Activated T-cell treated with anti-CD3 and anti-CD28 coated beads for 48 hours (primary cell): ENCODE measurements at regions not wholly inside any gene's neighbourhood (a gene's known extent, or its start where the extent isn't known, plus 50 kb on each side); places are given as distances from the start of the nearest gene placed in this dataset.

Experiments used
- DNase-seq: peaks from one replicate; pipeline ENCODE4 v3.0.0-alpha.2; 2020; ENCODE audit warnings: low read depth

DNA sequence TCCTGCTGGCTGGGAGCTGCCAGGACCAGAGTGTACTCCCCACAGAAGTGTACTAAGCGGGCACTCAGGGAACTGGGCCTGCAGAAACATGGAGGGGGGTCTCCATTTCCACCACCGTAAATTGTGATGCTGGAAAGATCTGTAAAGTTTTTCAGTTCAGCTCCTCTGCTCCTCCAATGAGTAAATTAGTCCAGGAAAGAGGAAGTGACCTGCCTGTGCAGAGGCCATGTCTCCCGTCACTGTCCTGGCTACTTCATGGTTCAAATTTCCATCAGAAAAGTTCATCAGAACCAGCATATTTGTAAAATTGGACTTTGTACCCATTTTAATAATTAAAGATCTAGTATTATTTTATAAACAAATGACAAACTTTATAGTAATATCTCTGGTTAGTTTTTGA lies 226.7 kb upstream of the THBS1 start:
- DNase-seq: no peak

DNA sequence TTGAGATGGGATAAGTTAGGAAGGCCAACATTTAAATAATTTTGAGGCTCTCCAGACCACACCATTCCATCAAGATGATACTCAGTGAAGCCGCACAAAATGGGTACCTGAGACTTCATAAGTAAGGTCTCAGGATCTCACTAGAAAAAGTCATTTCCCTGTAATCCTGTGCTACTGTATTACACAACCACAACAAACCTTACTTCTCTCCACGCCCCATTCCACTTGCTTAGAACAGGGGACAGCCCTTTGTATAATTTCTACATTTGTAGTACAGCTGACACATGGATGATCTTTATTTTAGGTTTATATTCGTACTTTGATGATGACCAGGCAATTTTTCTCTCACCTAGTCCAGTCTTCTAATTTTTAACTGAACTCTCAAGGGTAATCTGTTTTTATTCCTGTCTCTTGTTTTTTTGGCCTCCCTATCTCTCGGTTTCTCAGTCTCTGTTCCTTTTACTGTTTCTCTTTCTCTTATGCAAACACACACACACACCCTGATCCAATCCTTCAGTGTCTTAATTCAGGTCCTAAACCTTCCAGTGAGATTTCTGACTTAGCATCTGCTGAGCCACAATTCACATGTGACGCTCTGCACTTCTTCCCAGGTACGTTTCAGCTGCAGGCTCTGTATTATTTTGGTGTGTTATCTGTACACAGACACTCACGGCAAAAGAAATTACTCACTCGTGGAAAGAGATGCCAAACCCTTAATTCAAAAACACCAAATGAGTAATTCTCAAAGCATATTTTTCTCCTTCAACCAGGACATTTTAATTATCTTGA lies 223.2 kb upstream of the THBS1 start:
- DNase-seq: no peak

DNA sequence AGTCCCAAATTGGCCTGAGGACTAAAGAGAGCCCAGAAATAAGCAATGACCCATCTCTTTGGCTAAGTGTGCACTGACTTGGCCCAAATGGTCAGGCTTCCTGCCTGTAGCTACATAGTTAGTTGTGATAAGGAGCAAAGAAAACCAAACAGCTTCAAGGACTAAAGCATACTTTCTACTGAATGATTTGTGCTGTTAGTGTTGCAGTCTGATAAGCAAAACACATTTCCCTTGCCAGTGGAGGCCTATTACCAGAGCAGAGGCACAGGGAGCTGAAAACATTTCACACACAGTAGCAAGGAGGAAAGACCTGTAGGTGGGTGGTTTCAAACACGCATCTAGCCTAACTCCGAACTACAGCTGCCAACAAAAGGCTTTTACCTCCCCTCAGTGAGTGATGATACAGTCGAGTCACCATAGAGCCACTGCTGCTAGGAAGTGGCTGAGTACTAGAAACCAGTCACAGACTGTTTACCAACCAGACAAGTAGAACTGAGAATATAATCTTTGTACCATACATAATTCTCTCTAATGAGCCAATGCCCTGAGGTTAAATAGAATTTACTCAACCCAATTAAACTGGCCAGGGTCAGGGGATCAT lies 222.3 kb upstream of the THBS1 start:
- no peak for DNase-seq

DNA sequence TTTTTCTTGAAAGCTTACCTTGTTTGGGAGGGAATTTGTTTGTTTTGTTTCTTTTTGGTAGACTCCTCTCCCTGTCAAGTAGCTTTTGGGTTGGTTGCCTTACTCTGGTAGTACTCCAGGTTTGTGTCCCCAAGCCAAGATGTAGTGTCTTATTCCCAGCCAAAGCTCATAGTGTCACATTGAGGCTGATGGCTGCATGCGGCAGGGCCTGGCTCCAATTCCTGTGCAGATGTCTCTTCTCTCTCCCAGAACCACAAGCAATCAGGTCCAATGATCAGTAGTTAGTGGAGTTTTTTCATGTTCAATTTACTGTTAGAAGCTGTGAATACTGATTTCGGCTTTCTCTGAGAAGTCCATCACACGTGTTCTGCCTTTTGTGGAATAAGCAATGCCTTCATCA lies 221.1 kb upstream of the THBS1 start:
- no peak for DNase-seq

DNA sequence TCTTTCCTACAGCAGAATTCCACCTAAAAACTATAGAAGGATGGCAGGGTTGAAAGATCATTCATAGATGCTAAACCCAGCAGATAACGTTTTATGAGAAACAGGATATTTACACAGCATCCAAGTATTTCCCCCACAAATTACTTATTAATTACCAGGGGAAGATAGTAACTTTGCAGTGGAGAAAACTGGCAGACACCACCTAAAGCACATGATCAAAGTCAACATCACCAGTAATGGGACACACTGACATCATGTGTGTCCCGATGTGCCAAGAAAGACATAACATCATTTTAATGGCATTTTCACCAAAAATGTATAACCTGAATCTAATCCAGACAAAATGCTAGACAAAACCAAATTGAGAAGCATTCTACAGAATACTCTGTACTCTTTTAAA lies 220.4 kb upstream of the THBS1 start:
- DNase-seq: no peak

DNA sequence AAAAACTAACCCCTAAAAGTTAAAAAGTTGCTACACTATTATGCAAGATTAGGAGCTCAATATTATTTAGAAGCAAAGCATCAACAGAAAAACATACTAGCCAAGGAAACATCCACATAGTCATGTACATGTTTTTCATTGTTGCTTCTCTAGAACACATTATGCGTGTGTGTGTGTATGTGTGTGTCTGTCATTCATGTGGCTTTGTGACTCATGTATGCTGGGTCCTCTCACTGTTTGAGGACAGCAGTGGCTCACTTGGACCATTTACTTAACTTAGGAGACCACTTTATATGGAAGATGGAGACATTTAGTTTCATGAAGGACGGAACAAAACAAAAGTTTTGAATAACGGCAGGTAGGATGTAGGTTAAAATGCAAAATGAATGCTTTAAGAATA lies 219.4 kb upstream of the THBS1 start:
- DNase-seq: no peak

DNA sequence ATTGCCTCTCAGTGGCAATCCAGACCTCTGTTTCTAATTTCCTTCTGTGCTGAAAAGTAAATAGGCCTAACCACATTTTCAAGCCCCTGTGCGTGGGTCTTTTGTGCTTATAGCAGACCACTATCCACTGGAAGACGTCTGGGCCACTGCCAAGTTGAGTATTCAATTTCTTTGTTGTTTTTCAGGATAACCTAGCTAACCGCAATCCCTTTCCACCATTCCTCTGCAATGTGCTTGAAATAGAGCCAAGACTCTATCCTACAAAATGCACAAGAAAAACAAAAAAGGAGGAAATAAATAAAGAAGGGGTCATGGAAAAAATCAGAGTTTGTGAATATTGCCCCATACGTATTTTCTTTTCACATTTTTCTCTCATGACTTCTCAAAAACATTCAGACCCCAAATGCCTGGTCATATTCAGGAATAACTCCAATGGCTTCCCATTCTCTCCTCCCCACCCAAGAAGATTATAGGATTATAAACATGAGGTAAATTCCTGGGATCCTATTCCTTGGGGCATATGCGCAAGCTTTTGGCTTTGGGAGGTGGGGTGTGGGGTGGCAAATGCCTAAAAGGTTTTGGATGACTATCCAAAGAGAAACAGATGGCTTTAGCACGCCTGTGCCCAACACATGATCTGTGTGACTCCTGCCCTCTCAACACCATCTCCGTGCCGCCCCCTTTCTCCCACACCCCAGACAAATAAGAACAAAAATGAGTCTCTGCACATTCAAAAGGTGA lies 217.9 kb upstream of the THBS1 start:
- DNase-seq: no peak

DNA sequence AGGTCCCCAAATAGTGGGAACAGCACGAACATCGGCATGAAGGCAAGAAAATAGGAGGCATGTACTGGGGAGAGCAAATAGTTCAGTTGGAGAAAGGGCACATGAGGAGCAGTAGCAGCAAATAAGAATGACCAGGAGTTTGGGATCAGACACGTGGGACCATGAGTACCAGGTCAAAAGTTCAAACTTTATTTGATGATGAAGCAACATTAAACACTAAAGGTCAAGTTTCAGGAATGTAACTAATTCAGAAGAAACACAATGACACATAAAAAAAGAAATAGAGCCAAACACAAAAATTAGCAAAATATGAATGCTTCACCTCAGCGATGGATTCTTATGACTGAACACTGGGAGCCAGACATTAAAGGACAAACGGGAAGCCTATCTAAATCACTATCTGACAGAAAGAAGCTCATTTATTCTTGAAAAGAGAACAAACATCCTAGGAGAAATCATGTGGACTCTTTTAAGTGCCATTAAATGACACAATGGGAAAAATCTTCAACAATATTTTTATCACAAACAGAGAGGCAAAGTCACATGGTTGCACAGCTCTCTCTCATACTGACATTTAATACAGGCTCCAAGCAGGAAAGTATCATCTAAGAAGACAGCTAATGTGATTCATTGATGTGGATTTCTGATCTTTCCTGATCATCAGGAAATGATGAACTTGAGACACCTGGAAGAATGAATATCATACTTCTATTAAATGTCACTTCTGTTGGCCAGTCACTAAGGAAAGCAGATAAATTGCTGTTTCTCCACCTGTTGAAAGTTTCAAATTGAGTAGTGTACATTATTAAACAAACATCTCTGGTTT lies 216.9 kb upstream of the THBS1 start:
- no peak for DNase-seq

DNA sequence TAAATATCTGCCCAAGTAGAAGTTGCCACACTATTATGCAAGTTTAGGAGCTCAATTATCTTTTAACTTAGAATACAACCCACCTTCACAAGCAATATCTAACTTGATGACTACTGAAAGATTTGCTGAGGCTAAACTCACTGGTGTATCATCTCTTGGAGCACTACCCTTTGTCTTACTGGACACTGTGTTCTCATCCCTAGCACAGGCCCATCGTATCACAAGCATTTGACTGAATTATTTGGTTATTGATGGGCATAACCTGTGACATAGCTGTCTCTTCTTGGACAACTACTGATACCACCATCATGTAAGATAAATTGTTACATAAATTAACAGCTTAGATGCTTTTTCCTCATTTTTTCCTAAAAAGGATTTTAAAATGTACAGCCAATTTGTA lies 216.2 kb upstream of the THBS1 start:
- DNase-seq: no peak

DNA sequence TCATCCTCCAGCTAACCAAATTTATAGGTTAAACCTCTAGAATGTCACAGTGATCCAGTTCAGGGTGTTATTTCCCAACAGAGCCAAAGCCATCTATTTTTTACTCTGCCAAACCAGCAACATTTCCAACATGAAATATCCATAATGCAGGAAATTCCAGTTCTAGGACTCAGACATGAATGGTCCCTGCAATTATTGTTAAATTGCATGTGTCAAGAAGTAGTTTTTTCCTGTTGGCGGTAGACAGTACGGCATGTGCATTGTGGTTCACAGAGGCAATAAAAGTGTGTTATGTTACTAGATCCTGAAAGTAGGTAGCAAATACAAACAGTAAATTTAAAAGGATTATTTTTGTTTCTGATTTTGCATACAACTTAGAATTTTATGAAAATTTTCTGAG lies 215.7 kb upstream of the THBS1 start:
- no peak for DNase-seq

DNA sequence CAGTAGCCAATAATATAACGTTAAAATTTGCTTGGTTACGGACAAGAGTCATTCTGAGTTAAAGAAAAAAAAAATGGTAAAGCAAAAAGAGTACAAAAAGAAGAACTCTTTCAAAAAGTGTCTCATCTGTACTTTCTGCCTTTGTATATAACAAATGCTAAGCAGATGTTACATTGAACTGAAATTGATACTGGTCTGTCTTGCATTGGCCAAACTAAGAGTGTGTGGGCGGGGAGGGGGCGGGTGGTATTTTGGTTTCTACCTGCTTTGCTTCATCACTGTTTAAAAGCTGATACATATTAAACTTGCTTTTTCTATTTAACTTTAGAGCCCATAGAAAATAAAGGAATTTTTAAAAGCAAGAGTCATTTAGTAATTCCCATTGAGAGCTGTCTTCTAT lies 215.0 kb upstream of the THBS1 start:
- no peak for DNase-seq

DNA sequence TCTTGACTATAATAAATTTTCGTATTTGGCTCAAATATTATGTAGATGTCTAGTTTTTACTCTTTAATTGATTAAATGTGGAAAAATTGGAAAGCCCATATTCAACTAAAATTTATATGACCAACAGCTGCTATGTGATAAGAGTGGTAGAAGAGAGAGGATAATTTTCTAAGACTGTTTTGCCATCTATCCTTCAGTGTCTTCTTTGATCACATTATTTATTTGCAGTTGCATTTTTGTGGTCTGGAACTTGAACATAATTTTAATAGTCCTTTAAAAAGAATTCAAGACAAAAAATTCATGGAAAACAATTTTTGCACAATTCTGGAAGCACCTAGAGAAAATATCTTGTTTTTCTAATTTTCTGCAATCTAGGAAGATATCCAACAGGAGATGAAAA lies 213.3 kb upstream of the THBS1 start:
- no peak for DNase-seq

DNA sequence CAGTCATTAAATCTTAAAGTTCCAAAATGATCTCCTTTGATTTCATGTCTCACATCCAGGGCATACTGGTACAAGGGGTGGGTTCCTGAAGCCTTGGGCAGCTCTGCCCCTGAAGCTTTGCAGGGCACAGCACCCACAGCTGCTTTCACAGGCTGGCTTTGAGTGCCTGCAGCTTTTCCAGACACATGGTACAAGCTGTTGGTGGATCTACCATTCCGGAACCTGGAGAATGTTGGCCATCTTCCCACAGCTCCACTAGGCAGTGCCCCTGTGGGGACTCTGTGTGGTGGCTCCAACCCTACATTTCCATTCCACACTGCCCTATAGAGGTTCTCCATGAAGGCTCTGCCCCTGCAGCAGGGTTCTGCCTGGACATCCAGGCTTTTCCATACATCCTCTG lies 211.1 kb upstream of the THBS1 start:
- no peak for DNase-seq

DNA sequence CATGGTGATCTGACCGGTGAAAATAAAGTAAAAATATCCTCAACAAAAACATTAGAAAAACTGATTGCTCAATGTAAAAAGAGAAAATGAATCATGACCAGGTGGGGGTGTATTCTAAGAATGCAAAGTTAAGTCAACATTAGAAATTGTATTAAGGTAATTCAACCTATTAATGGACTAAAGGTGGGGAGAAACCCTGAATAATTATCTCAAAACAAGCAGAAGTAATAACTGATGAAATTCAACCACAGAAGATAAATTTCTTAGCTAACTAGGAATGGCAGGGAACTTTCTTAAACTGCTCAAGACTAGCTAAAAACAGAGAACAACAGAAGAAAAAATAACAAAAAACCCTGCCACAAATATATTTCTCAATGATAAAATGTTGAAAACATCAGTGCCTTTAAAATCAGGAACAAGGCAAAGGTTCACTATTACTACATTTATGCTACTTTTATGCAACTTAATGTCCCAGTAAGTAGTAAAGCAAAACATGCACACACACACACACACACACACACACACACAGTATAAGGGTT lies 204.4 kb upstream of the THBS1 start:
- no peak for DNase-seq

DNA sequence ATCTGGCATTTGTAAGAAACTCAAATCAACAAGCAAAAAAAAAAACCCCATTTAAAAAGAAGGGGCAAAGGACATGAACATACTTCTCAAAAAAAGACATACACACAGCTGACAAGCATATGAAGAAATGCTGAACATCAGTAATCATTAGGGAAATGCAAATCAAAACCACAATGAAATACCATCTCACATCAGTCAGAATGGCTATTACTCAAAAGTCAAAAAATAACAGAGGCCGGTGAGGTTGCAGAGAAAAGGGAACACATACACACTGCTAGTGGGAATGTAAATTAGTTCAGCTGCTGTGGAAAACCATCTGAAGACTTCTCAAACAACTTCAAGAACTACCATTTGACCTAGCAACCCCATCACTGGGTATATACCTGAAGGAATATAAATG lies 199.4 kb upstream of the THBS1 start:
- DNase-seq: no peak

DNA sequence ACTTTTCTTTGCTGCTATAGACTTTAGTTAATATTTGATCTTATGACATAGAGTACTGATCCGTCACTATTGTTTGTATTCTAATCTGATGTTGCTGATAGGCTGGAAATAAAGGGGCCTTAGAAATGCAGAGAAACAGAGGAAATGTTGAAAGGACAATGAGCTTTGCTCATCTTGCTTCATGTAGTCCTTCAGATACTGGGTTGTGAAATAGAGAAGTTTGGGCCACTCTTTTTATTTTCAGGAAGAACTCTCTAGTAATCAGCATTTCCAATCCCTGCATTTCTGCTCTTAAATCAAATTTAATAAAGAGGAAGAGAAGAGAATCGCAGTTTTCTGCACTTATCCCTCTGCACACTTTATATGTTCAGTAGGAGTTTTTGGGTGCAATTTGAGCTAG lies 192.8 kb upstream of the THBS1 start:
- DNase-seq: no peak

DNA sequence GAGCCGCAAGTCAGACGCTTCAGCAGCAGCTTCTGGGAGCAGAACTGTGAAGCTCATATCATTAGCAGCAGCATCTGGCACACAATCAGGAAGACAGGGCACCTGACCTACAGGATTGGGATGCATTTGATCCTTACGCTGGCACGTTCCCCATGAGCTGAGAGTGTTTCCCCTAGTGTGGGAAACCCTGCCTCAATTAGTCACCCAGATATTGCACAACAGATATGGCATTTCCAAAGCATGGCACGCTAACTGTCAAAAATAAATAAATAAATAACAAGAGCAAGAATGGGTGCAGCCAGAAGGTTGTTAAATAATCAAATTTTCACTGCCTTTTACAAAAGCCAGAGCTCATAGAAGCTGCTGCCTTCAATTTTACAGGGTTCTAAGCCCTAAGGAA lies 189.6 kb upstream of the THBS1 start:
- DNase-seq: no peak

DNA sequence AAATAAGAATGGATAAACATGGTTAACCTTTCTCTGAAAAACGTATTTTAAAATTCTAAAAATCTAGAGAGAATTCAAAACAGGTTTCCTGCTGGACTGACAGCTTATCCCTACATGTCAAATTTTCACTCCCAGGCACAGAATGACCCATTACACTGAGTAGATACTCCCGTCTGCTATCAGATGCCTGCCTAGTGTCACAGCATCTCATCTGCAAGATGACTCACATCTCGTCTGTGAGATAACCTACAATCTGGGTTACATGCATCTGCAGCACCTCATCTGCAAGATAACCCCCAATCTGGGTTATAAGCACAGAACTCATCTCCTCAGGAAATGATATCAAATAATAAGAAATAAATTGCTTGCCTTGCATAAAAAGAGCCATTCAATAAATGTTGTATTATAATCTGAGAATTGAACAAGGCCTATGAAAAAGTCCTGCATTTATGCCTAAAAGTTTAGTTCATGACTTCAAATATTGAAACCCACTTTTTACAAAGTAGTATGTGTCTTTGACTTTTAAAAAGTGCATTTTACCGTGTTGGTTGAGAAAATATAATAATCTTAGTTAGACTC lies 188.3 kb upstream of the THBS1 start:
- no peak for DNase-seq

DNA sequence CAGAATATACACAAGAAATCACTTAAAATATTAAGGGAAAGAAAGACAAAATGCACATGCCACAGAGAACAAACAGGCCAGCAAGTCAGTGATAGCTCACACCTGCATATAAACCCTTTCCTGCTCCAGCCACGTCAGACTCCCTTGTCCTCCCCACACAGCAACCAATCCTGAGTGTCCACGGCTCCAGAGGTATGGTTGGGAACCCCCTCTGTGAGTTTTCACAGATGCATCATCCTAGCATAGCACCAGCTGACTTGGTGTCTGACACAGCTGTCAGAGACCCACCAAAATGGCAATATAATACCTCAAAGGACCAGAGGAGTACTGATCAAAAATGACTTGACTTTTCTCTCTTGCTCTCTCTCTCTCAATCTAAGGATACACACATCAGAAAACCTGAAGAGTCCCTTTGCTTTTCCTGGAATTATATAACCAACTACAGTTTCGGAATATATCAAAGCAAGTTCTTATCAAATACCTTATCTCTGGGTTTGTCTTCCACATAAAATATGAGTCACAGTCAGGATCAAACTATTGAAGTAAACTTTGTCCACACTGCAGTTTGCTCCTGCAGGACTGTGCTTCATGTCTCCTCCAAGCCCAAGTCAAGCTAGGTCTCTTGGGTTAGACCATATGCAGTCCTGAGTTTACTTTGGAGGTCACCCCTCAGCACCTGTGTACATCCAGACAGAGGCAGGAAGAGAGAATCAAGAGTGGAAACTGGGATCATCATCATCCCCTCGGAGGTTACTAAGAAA lies 187.1 kb upstream of the THBS1 start:
- no peak for DNase-seq

DNA sequence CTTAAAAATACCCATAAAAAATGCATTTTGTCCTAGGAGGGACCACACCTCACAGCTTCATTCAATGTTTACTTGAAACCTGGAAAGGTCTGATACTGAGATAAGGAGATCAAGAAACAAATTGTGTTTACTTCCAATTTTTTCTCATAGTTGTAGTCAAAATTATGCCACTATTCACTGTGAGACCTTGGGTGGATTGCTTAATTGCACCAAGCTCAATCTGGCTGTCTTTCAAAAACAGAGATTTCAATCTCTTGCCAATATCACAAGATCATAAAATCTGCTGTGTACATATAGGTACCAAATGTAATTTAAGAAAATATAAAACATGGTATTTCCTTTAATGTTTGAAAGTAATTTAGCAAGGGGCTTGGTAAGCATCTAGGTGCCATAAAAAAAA lies 186.4 kb upstream of the THBS1 start:
- DNase-seq: no peak

DNA sequence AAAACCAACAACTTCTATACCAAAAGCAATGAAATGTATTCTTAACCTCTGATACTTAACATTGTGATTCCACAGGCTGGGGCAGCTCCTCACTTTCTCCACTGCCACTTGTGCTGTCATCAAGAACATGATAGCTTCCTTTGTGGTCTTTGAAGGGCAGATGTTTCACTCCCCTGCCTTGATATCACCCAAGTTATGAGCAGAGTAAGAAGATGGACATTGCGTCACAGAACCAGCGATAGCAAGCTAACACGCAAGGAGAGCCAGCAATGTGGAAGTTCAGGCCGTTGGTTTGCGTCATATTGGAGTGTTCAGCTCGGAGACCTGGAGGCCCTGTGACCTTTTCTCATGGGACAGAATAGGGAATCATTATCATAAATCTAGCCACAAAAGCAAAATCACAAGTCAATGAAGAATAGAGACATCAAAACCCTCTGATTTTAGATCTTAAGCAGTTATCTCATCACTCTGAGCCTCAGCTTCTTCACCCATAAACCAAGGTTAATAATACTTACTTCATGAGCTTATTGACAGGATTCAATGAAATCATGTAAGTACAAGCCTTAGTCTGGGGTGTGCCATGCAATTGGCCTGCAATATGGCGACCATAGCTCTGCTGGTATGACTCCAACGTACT lies 183.8 kb upstream of the THBS1 start:
- no peak for DNase-seq
